ENCODE measurements at regions not wholly inside any gene's neighbourhood (a gene's known extent, or its start where the extent isn't known, plus 50 kb on each side); places are given as distances from the start of the nearest gene placed in this dataset.

- TF ChIP-seq EZH2 (IDR thresholded peaks at IDR 0.05; ENCODE audit: borderline replicate concordance, low read depth, low read length, poor library complexity, severe bottlenecking) (no peak), CTCF (conservative IDR thresholded peaks at IDR 0.05; ENCODE audit: low read depth, low read length) (no peak)
These were observed 359.0 kb upstream of the ZNF521 start for GRCh38 chr18:25710981-25711380.

All from A673 (cell line).